Epidermal melanocyte (primary cell): ENCODE measurements at regions not wholly inside any gene's neighbourhood (a gene's known extent, or its start where the extent isn't known, plus 50 kb on each side); places are given as distances from the start of the nearest gene placed in this dataset.

Source experiments
- DNase-seq: peaks from one replicate; pipeline ENCODE4 v3.0.0; 2011; ENCODE audit warnings: low spot score; ENCODE audit not compliant: insufficient read length

DNA sequence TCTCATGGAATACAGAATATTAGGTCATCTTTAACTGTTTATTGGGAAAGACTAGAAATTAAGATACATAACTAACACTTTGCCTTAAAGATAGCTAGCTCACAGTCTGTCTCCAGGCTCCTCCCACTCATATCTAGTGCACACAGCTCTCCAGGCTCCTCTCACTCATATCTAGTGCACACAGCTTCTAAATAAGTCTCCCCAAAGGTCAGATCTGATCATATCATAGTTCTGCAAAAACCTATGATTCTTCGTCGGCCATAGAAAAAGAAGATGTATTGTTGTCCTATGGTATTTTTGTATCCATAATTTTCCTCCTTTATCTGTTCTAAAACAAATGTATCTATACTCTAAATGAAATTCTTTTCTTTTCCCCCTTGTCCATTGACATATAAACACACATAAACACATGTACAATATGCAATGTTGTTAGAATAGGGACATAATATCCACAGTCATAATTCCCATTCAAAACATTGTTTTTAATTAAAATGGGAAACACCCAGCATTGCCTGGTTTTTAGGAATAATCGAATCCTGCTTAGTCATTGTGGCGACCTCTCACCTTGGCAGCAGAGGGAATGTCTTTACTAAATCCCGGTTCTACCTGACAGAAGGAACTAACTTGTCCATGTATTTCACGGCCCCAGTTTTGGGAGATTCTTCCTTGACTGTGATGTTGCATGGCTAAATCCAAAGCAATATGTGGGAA, 1282.0 kb downstream of the PCDH7 start:
- DNase-seq, result no peak

- DNase-seq, result no peak
Observed at GRCh38 chr4:32003548-32003947, 1283.4 kb downstream of the PCDH7 start.

- no peak for DNase-seq
Observed at GRCh38 chr4:32010221-32010620, 1290.1 kb downstream of the PCDH7 start.

DNA sequence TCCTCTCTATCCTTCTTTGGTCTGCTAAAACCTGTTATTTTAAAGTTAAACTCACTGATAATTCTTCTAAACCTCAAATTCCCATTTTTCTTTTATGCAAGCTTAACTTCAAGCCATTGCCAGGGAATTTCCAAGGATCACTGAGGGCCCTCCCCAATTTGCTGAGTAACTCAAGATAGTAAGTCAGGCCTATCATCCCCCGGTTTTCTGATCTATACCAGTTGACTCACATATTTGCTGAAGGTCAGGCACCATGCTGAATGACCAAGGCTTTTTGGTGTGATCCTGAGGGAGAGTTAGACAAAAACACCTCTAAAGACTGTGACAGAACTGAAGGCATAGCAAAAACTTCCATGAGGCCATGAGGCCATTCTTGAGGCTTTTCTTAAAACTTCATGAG, 1301.9 kb downstream of the PCDH7 start:
- DNase-seq, result no peak

GRCh38 chr4:32025851-32026459, 1305.8 kb downstream of the PCDH7 start:
- peak; percentile 24 for DNase-seq

DNA sequence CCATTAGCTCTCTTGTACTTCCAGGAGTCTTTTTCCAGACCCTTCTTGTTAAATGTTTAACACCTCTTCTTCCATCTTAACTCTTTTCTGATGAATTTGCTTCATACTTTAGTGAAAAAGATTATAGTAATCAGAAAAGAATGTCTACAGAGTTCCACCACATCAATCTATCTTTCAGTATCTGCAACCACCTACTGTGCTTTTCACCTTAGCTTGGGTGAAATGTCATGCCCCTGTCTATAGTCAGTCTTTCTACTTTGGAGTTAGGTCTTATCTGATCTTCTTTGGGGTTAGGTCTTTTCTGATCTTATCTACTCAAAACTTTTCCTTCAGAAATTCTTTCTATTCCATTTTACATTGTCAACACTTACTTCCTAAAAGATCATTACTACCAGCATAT, 1310.2 kb downstream of the PCDH7 start:
- no peak for DNase-seq

DNA sequence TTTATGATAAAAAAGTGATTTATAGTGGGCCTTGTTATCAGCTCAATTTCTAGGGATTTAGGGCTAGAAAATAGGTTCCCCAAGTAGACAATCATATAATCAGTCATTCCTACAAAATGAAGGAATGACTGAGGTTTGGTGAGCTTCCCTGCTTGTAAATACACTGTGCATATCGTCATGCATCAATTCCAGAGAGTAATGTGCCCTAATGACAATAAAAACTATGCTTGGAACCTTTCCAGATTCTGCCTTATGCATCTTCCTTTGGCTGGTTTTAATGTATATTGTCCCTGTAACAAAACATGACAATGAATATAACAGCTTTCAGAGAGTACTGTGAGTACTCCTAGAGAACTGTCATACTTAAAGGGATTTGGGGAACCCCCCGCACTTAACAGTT, 1310.9 kb downstream of the PCDH7 start:
- DNase-seq, result no peak

DNA sequence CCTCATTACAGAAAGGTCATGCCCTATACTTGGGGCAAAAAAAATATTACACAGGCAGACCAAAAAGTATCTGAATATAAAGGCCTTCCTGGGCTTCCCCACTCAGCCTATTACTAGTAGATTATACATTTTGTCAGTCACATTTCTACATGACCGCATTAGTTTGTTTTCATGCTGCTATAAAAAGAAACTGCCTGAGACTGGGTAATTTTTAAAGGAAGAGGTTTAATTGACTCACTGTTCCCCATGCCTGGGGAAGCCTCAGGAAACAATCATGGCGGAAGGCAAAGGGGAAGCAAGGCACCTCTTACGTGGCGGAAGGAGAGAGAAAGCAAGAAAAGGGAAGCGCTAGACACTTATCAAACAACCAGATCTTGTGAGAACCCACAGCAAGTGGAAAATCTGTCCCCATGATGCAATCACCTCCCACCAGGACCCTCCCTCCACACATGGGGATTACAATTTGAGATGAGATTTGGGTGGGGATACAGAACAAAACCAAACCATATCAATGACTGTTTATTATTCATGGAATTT, 1312.0 kb downstream of the PCDH7 start:
- DNase-seq, result no peak

GRCh38 chr4:32037399-32037798, 1317.2 kb downstream of the PCDH7 start:
- DNase-seq, result no peak

- no peak for DNase-seq
Observed at GRCh38 chr4:32042486-32043247, 1322.5 kb downstream of the PCDH7 start.

- no peak for DNase-seq
Observed at GRCh38 chr4:32043248-32043633, 1323.1 kb downstream of the PCDH7 start.

GRCh38 chr4:32061916-32062315, 1341.7 kb downstream of the PCDH7 start:
- DNase-seq, result no peak

DNA sequence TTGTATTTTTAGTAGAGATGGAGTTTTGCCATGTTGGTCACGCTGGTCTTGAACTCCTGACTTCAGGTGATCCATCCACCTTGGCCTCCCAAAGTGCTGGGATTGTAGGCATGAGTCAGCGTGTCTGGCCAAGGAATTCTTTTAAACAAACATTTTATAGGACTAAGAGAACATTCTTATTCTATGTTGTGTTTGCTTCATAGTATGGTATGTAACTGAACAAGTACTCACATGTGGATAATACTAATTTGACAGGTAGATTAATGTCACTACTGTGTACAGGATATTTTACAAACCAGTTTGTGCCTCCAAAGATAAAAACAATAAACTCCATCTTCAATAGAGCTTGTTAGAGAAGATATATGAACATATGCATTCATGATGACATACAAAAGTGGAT, 1353.4 kb downstream of the PCDH7 start:
- DNase-seq, result no peak

- no peak for DNase-seq
Observed at GRCh38 chr4:32087211-32087610, 1367.0 kb downstream of the PCDH7 start.

DNA sequence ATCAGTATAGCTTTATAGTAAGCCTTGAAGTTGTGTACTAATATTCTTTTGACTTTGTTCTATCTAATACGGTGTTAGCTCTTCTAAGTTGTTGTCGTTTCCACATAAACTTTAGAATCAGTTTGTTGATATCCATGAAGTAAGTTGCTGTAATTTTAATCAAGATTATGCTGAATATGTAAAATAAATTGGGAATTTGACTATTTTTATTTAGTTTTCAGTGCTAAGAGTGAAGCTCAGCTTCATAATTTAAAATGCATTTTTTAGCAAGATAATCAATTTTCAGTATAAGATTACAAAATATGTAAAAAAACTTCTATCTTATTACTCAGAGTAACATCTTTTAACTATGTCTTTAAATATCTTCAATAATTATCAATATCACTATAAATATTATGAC, 1374.8 kb downstream of the PCDH7 start:
- no peak for DNase-seq

GRCh38 chr4:32102896-32103295, 1382.7 kb downstream of the PCDH7 start:
- no peak for DNase-seq

GRCh38 chr4:32106767-32107166, 1386.6 kb downstream of the PCDH7 start:
- DNase-seq, result no peak

- DNase-seq, result no peak
Observed at GRCh38 chr4:32112891-32113290, 1392.7 kb downstream of the PCDH7 start.

GRCh38 chr4:32117693-32118092, 1397.5 kb downstream of the PCDH7 start:
- DNase-seq, result no peak

DNA sequence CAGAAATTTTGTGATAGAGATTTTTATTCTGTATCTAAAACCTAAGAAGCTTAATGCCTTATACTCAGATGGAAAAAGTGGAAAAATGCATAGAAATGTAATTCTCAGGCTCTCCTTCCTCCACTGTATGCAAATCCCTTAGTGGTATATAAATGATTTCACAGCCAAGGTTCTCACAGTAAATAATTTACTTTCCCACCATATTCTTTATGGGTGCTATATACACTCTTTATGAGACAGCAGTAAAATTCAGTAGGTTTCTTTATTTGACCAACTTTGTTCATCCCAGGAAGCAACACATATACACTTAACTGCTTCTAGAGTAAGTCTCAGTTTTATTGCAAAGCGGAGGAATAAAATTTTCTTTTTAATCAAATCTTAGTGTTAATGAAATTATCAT, 1399.7 kb downstream of the PCDH7 start:
- no peak for DNase-seq

GRCh38 chr4:32128549-32128948, 1408.4 kb downstream of the PCDH7 start:
- no peak for DNase-seq

GRCh38 chr4:32129967-32130366, 1409.8 kb downstream of the PCDH7 start:
- DNase-seq, result no peak
